Upper lobe of left lung (tissue), 4 donors: ENCODE measurements at regions not wholly inside any gene's neighbourhood (a gene's known extent, or its start where the extent isn't known, plus 50 kb on each side); places are given as distances from the start of the nearest gene placed in this dataset.

ENCODE experiments used
- POLR2A ChIP-seq, 4 donors: fragments of 450-650 bp; IDR thresholded peaks; one replicate each; pipeline ENCODE4 v1.5.1; 2016 to 2017; ENCODE audit warnings: antibody characterized with exemption in 4 of 4, mild to moderate bottlenecking in 2 of 4
- TF ChIP-seq, protein P1 (sequence below), 6 experiments: fragments of 450-650 bp in 4 of 6; fragments of 200-600 bp in 2 of 6; sonication (generic) in 2 of 6; IDR thresholded peaks; one replicate each; pipeline ENCODE4 v1.5.1; 2016 to 2019; ENCODE audit warnings: antibody characterized with exemption in 6 of 6

DNA sequence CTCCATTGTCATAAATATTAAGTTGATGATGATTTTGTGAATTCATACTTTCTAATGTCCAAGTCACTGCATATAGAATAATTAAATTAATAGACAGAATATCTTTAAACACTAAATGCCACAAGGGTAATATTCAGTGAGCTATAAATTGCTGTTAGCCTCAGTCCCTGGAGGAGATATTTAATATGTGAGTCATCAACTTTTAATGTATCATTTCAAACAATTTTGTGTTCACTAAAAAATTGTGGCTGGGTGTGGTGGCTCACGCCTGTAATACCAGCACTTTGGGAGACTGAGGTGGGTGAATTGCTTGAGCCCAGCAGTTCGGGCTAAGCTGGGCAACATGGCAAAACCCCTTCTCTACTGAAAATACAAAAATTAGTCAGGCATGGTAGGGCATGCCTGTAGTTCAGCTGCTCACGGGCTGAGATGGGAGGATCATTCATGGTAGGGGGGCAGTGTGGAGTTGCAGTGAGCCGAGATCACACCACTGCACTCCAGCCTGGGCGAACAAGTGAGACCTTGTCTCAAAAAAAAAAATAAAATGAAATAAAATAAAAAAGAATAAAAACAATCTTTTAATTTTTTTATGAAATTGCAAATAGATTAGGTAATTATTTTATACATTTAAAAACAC lies 717.3 kb upstream of the CHD1 start:
- TF ChIP-seq, protein P1, sequence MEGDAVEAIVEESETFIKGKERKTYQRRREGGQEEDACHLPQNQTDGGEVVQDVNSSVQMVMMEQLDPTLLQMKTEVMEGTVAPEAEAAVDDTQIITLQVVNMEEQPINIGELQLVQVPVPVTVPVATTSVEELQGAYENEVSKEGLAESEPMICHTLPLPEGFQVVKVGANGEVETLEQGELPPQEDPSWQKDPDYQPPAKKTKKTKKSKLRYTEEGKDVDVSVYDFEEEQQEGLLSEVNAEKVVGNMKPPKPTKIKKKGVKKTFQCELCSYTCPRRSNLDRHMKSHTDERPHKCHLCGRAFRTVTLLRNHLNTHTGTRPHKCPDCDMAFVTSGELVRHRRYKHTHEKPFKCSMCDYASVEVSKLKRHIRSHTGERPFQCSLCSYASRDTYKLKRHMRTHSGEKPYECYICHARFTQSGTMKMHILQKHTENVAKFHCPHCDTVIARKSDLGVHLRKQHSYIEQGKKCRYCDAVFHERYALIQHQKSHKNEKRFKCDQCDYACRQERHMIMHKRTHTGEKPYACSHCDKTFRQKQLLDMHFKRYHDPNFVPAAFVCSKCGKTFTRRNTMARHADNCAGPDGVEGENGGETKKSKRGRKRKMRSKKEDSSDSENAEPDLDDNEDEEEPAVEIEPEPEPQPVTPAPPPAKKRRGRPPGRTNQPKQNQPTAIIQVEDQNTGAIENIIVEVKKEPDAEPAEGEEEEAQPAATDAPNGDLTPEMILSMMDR (IDR thresholded peaks at IDR 0.05) = no peak
- no peak for TF ChIP-seq POLR2A (IDR thresholded peaks at IDR 0.05)
